ENCODE measurements at regions not wholly inside any gene's neighbourhood (a gene's known extent, or its start where the extent isn't known, plus 50 kb on each side); places are given as distances from the start of the nearest gene placed in this dataset.

DNA sequence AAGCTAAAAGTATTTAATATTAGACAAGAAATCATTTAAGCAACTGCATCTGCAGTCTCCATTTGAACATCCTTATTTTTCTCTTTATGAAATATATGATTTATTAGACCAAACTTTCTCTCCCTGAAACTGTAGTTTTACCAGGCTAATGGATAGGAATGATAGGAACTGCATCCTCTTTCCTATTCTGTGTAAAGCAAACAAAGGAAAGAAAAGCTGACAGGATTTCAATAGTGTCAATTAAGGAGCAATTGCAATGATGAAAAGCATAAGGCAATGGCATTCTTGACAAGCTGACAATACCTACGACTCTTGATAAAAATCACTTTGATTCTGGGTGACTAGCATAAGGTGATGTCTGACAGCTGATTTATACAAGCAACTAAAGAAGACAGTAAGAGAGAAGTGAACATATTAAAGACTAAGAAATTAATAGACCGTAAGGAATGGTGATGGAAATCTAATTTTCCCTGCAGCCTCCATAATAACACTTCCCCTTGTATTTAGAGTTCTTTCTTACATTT lies 502.5 kb downstream of the TECRL start:
- 10% methylated on average over 2 of the region's 2 CpGs for WGBS (ENCODE audit: low lambda C conversion rate)
- Histone ChIP-seq H3K27ac (ENCODE audit: extremely low read length, insufficient read depth, low read length) (no peak overlapping the region), H3K4me3 (replicated peaks in 1 of 3; ENCODE audit: insufficient read depth in 1 of 3, low read depth in 2 of 3, low read length in 3 of 3) (no peak overlapping the region), H3K79me2 (ENCODE audit: insufficient read depth, low read length) (no peaks in the 10 kb centered on the region), H3K4me2 (ENCODE audit: low read depth, low read length) (no peak overlapping the region), H3K9ac (ENCODE audit: insufficient read depth, low read depth, low read length) (no peak overlapping the region), H3K27me3 (ENCODE audit: control insufficient read depth in 1 of 2, insufficient read depth in 2 of 2, low read length in 2 of 2) (no peaks in the 10 kb centered on the region), H3K4me1 (ENCODE audit: insufficient read depth, low read length) (no peaks in the 10 kb centered on the region), H2AFZ (ENCODE audit: low read length) (no peak overlapping the region), H4K20me1 (ENCODE audit: insufficient read depth, low read length) (no peaks in the 10 kb centered on the region), H3K36me3 (replicated peaks in 1 of 2; ENCODE audit: control insufficient read depth in 1 of 2, insufficient read depth in 2 of 2, low read length in 2 of 2) (no peaks in the 10 kb centered on the region), H3K9me3 (ENCODE audit: low read length) (no peaks in the 10 kb centered on the region)
- CTCF ChIA-PET (ENCODE audit: low intra/inter-chr PET ratio, low total read pairs), result no interaction called here
- BruUV-seq (replicated peaks), result no TSS peak
- no peak for DNase-seq (ENCODE audit: low spot score)
- intact Hi-C loops (cut with micrococcal nuclease; ENCODE audit: unreplicated experiment) (no loop called here), in situ Hi-C loops (cut with HindIII; ENCODE audit: extremely low pct_ligation_motif_present, low pct_unique_long_range_greater_than_20kb) (no loop called here)
- ATAC-seq, result no peak
- no peak for TF ChIP-seq ZNF878 (CRISPR knock-in tag; IDR thresholded peaks at IDR 0.05)
- no peak for TF ChIP-seq ZNF234 (CRISPR knock-in tag; conservative IDR thresholded peaks at IDR 0.05)
- TF ChIP-seq ZNF790 (CRISPR knock-in tag; IDR thresholded peaks at IDR 0.05; ENCODE audit: borderline replicate concordance), result no peak
- no peak for TF ChIP-seq IKZF1 (IDR thresholded peaks at IDR 0.05)
- TF ChIP-seq CBFB (CRISPR knock-in tag; IDR thresholded peaks at IDR 0.05), result no peak
- no peak for TF ChIP-seq PLRG1 (conservative IDR thresholded peaks at IDR 0.05)
- no peak for TF ChIP-seq ZNF337 (CRISPR knock-in tag; IDR thresholded peaks at IDR 0.05; ENCODE audit: borderline replicate concordance, low read depth)
- no peak for TF ChIP-seq ZNF138 (CRISPR knock-in tag; IDR thresholded peaks at IDR 0.05; ENCODE audit: low read depth)
- no peak for TF ChIP-seq KLF13 (CRISPR knock-in tag; IDR thresholded peaks at IDR 0.05)
- TF ChIP-seq MEF2D (CRISPR knock-in tag; IDR thresholded peaks at IDR 0.05), result no peak
- TF ChIP-seq ZNF276 (CRISPR knock-in tag; IDR thresholded peaks at IDR 0.05; ENCODE audit: low read depth), result no peak
- no peak for TF ChIP-seq CCAR2 (optimal IDR thresholded peaks at IDR 0.05; ENCODE audit: low read depth, low read length)
- no peak for TF ChIP-seq AGO1 (IDR thresholded peaks at IDR 0.05; ENCODE audit: low read depth, low read length, poor library complexity, severe bottlenecking)
- POLR2A ChIA-PET, result no interaction called here
- no peak for FAIRE-seq

Measured in HepG2 (cell line).